ENCODE measurements at regions not wholly inside any gene's neighbourhood (a gene's known extent, or its start where the extent isn't known, plus 50 kb on each side); places are given as distances from the start of the nearest gene placed in this dataset.

- DNase-seq (ENCODE audit: low read depth in 1 of 2, low spot score in 1 of 2): no peak
Measured at GRCh38 chr6:144647406-144647964, 362.4 kb downstream of the UTRN start.

GRCh38 chr6:144647971-144648651 lies 363.0 kb downstream of the UTRN start:
- TF ChIP-seq JUND (IDR thresholded peaks at IDR 0.05; ENCODE audit: low read depth): no peak
- no peak for DNase-seq (ENCODE audit: low read depth in 1 of 2, low spot score in 1 of 2)
- in situ Hi-C loops (cut with HindIII; ENCODE audit: low pct_unique_long_range_greater_than_20kb, low sequenced_read_pairs): no loop called here

More at GRCh38 chr6:144647406-144647964, 362.4 kb downstream of the UTRN start:
- in situ Hi-C loops (cut with HindIII; ENCODE audit: low pct_unique_long_range_greater_than_20kb, low sequenced_read_pairs): no loop called here
- no peak for TF ChIP-seq JUND (IDR thresholded peaks at IDR 0.05; ENCODE audit: low read depth)

- in situ Hi-C loops (cut with HindIII; ENCODE audit: low pct_unique_long_range_greater_than_20kb, low sequenced_read_pairs): no loop called here
- DNase-seq (ENCODE audit: low read depth in 1 of 2, low spot score in 1 of 2): no peak
- no peak for TF ChIP-seq JUND (IDR thresholded peaks at IDR 0.05; ENCODE audit: low read depth)
Measured at GRCh38 chr6:144649085-144649484, 363.9 kb downstream of the UTRN start.

- in situ Hi-C loops (cut with HindIII; ENCODE audit: low pct_unique_long_range_greater_than_20kb, low sequenced_read_pairs): no loop called here
- no peak for DNase-seq (ENCODE audit: low read depth in 1 of 2, low spot score in 1 of 2)
- no peak for TF ChIP-seq JUND (IDR thresholded peaks at IDR 0.05; ENCODE audit: low read depth)
Measured at GRCh38 chr6:144651234-144651633, 366.1 kb downstream of the UTRN start.

- no peak for DNase-seq (ENCODE audit: low read depth in 1 of 2, low spot score in 1 of 2)
- in situ Hi-C loops (cut with HindIII; ENCODE audit: low pct_unique_long_range_greater_than_20kb, low sequenced_read_pairs): no loop called here
- TF ChIP-seq JUND (IDR thresholded peaks at IDR 0.05; ENCODE audit: low read depth): no peak
Measured at GRCh38 chr6:144652292-144652891, 367.3 kb downstream of the UTRN start.

GRCh38 chr6:144653885-144654505 lies 368.9 kb downstream of the UTRN start:
- no peak for TF ChIP-seq JUND (IDR thresholded peaks at IDR 0.05; ENCODE audit: low read depth)
- in situ Hi-C loops (cut with HindIII; ENCODE audit: low pct_unique_long_range_greater_than_20kb, low sequenced_read_pairs): no loop called here
- no peak for DNase-seq (ENCODE audit: low read depth in 1 of 2, low spot score in 1 of 2)

- in situ Hi-C loops (cut with HindIII; ENCODE audit: low pct_unique_long_range_greater_than_20kb, low sequenced_read_pairs): no loop called here
- DNase-seq (ENCODE audit: low read depth in 1 of 2, low spot score in 1 of 2): no peak
- TF ChIP-seq JUND (IDR thresholded peaks at IDR 0.05; ENCODE audit: low read depth): no peak
Measured at GRCh38 chr6:144654506-144654905, 369.4 kb downstream of the UTRN start.

- TF ChIP-seq JUND (IDR thresholded peaks at IDR 0.05; ENCODE audit: low read depth): no peak
- no peak for DNase-seq (ENCODE audit: low read depth in 1 of 2, low spot score in 1 of 2)
- in situ Hi-C loops (cut with HindIII; ENCODE audit: low pct_unique_long_range_greater_than_20kb, low sequenced_read_pairs): no loop called here
Measured at GRCh38 chr6:144655376-144655775, 370.2 kb downstream of the UTRN start.

GRCh38 chr6:144657691-144658090 lies 372.6 kb downstream of the UTRN start:
- no peak for TF ChIP-seq JUND (IDR thresholded peaks at IDR 0.05; ENCODE audit: low read depth)
- no peak for DNase-seq (ENCODE audit: low read depth in 1 of 2, low spot score in 1 of 2)
- in situ Hi-C loops (cut with HindIII; ENCODE audit: low pct_unique_long_range_greater_than_20kb, low sequenced_read_pairs): no loop called here

- no peak for DNase-seq (ENCODE audit: low read depth in 1 of 2, low spot score in 1 of 2)
- in situ Hi-C loops (cut with HindIII; ENCODE audit: low pct_unique_long_range_greater_than_20kb, low sequenced_read_pairs): no loop called here
Measured at GRCh38 chr6:144659202-144660182, 374.4 kb downstream of the UTRN start.

GRCh38 chr6:144660561-144661115 lies 375.5 kb downstream of the UTRN start:
- in situ Hi-C loops (cut with HindIII; ENCODE audit: low pct_unique_long_range_greater_than_20kb, low sequenced_read_pairs): no loop called here
- DNase-seq (ENCODE audit: low read depth in 1 of 2, low spot score in 1 of 2): no peak
- TF ChIP-seq JUND (IDR thresholded peaks at IDR 0.05; ENCODE audit: low read depth): no peak

More at GRCh38 chr6:144659202-144660182, 374.4 kb downstream of the UTRN start:
- no peak for TF ChIP-seq JUND (IDR thresholded peaks at IDR 0.05; ENCODE audit: low read depth)

All from T47D (cell line).